Body of pancreas (tissue), 4 donors: ENCODE measurements at regions not wholly inside any gene's neighbourhood (a gene's known extent, or its start where the extent isn't known, plus 50 kb on each side); places are given as distances from the start of the nearest gene placed in this dataset.

Experiments used
- ATAC-seq: fragments of 150-250 bp; one replicate; pipeline ENCODE4 v1.9.1; 2016
- DNase-seq, 4 donors: peaks; one replicate each; pipeline ENCODE4 v3.0.0-alpha.2; 2019
- H3K27ac ChIP-seq, 4 donors: fragments of 200-600 bp; sonication (generic); 1 replicate in 3 of 4; 2 replicates in 1 of 4; pipeline versions ENCODE4 v1.5.1 to v1.6.1; 2016 to 2019; ENCODE audit warnings: mild to moderate bottlenecking in 1 of 4, mixed read lengths in 1 of 4, moderate library complexity in 1 of 4
- H3K27me3 ChIP-seq, 2 donors: fragments of 200-600 bp; sonication (generic); one replicate each; pipeline ENCODE4 v1.6.0; 2016; ENCODE audit warnings: mild to moderate bottlenecking in 1 of 2
- H3K36me3 ChIP-seq, 2 donors: fragments of 200-600 bp; sonication (generic); replicated peaks in 1 of 2; 2 replicates each; pipeline ENCODE4 v1.5.1; 2016; ENCODE audit warnings: low read depth in 2 of 2; ENCODE audit not compliant: insufficient read depth in 1 of 2
- H3K4me1 ChIP-seq: fragments of 200-600 bp; sonication (generic); one replicate; pipeline ENCODE4 v1.6.0; 2016
- H3K4me3 ChIP-seq, 2 donors: fragments of 200-600 bp; sonication (generic); 1 replicate in 1 of 2; 2 replicates in 1 of 2; pipeline ENCODE4 v1.5.1; 2016 to 2019
- H3K9me3 ChIP-seq, 3 donors: fragments of 200-600 bp; sonication (generic); 1 replicate in 2 of 3; 2 replicates in 1 of 3; pipeline ENCODE4 v1.5.1; 2016
- POLR2A ChIP-seq, 3 donors: fragments of 450-650 bp; IDR thresholded peaks; one replicate each; pipeline ENCODE4 v1.6.1; 2016; ENCODE audit warnings: antibody characterized with exemption in 3 of 3, mild to moderate bottlenecking in 2 of 3
- WGBS, 2 donors: methylation state at CpG; one replicate each; pipeline ENCODE4 v1.1.5; 2017; 5-methylcytosine and 5-hydroxymethylcytosine counted together
- intact Hi-C: fragments of 100-400 bp; cut with DNase I; formaldehyde crosslinking; loops from one replicate; pipeline ENCODE4 v1.15.1; 2023
- TF ChIP-seq, protein P1 (sequence below), 7 experiments: fragments of 450-650 bp in 4 of 7; fragments of 200-600 bp in 3 of 7; sonication (generic) in 3 of 7; IDR thresholded peaks; one replicate each; pipeline ENCODE4 v1.5.1; 2016 to 2019; ENCODE audit warnings: antibody characterized with exemption in 7 of 7

DNA sequence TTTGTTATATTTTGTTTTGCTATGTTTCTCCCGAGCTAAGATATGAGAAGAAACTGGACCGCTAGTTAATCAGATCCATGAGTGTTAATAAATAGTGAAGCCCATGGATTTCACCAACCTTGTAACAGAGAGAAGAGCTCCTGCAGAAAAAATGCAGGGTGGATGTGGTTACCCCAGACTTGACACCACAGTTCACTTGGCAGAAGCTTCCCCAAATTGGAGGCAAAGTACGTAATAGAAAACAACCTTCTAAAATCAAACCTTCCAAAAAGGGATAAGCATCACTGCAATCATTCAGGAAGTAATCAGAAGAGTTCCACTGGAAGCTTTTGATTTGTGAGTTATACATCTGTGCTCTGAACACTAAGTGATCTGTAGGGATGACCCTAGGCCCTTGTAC is 267.5 kb downstream of the ACTL7B start:
- TF ChIP-seq, protein P1, sequence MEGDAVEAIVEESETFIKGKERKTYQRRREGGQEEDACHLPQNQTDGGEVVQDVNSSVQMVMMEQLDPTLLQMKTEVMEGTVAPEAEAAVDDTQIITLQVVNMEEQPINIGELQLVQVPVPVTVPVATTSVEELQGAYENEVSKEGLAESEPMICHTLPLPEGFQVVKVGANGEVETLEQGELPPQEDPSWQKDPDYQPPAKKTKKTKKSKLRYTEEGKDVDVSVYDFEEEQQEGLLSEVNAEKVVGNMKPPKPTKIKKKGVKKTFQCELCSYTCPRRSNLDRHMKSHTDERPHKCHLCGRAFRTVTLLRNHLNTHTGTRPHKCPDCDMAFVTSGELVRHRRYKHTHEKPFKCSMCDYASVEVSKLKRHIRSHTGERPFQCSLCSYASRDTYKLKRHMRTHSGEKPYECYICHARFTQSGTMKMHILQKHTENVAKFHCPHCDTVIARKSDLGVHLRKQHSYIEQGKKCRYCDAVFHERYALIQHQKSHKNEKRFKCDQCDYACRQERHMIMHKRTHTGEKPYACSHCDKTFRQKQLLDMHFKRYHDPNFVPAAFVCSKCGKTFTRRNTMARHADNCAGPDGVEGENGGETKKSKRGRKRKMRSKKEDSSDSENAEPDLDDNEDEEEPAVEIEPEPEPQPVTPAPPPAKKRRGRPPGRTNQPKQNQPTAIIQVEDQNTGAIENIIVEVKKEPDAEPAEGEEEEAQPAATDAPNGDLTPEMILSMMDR (IDR thresholded peaks at IDR 0.05), result no peak
- no peak for TF ChIP-seq POLR2A (IDR thresholded peaks at IDR 0.05)
- ATAC-seq (no peak), DNase-seq (no peak)
- no peaks in the 10 kb centered on the region for H3K27me3 ChIP-seq
- no peak overlapping the region for H3K4me3 ChIP-seq
- intact Hi-C loops, result no loop called here
- no peak overlapping the region for H3K27ac ChIP-seq
- no peaks in the 10 kb centered on the region for H3K4me1 ChIP-seq
- WGBS, 2 donors, result 66 to 78% methylated on average over 3 of the region's 3 CpGs
- no peaks in the 10 kb centered on the region for H3K9me3 ChIP-seq
- no peaks in the 10 kb centered on the region for H3K36me3 ChIP-seq

DNA sequence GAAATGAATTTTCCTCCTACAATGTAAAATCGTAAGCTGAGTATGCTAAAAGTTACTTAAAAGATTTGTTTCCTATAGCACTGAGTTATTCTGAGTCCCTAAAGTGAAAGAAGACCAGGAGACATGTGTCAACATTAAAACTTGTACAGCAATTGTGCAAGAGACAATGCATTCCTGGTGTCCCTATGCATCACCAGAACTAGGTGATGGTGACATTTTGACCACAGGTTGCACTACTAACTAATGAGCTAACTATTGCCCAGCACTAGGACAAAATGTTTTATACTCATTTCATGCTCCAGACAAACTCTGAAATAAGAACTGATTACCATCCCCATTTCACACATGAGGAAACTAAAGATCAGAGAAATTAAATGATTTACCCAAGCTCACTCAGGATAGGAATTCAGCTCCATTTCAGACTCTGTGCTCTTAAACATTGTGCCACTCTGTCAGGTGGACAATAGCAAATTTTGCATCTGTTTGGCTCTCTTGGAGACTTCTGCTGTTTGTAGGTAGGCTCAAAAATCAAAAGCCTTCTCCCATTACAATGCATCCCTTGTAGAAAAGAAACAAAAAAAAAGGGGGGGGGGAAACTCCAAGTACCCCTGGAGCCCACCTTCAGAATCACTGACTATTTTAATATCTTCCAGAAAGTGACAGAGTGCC is 269.2 kb downstream of the ACTL7B start:
- Histone ChIP-seq H3K9me3 (no peaks in the 10 kb centered on the region), H3K4me3 (no peak overlapping the region), H3K27me3 (no peaks in the 10 kb centered on the region), H3K27ac (no peak overlapping the region), H3K4me1 (no peaks in the 10 kb centered on the region), H3K36me3 (no peaks in the 10 kb centered on the region)
- intact Hi-C loops, result no loop called here
- TF ChIP-seq POLR2A (IDR thresholded peaks at IDR 0.05), result no peak
- TF ChIP-seq, protein P1 (IDR thresholded peaks at IDR 0.05), result no peak
- DNase-seq (no peak), ATAC-seq (no peak)
- WGBS, 2 donors, result 61 to 85% methylated on average over 1 of the region's 1 CpG

DNA sequence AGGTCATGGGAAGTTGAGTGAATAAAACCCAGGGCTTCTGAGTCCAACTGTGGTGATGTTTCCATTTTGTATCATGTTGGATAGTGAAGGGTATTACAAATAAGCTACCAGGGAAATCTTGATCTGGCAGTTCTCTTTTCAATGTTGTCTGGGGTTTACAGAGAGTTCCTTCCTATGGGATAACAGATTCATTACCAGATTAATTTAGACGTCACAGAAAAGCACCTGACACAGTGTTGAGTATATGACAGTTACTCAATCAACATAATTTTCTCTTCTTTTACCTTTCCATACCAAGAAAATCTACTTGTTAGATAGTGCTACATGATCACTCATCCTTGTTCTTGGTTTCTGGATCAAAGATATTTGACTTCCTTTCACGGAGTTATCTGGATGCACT is 270.9 kb downstream of the ACTL7B start:
- Histone ChIP-seq H3K27ac (no peak overlapping the region), H3K9me3 (no peaks in the 10 kb centered on the region), H3K4me3 (no peak overlapping the region), H3K27me3 (no peaks in the 10 kb centered on the region), H3K4me1 (no peaks in the 10 kb centered on the region), H3K36me3 (no peaks in the 10 kb centered on the region)
- intact Hi-C loops, result no loop called here
- TF ChIP-seq, protein P1 (IDR thresholded peaks at IDR 0.05), result no peak
- no peak for TF ChIP-seq POLR2A (IDR thresholded peaks at IDR 0.05)
- DNase-seq, result no peak
- WGBS, 2 donors, result 34 to 43% methylated on average over 2 of the region's 2 CpGs
- ATAC-seq, result no peak

DNA sequence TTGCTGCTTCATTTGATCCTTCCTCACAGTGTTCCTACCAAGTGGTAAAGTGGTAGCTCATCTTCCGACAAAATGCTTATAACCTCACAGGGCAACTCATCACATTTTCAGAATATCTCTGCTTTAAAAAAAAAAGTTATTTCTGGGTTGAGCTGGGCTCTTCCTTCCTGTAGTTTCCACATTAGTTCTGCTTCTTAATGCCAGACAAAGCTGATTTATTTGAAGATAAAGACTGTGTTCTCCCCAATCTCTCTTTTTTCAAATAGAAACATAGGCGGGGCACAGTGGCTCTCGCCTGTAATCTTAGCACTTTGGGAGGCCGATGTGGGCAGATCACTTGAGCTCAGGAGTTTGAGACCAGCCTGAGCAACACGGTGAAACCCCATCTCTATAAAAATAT is 273.1 kb downstream of the ACTL7B start:
- Histone ChIP-seq H3K4me1 (no peaks in the 10 kb centered on the region), H3K27ac (no peak overlapping the region), H3K36me3 (no peaks in the 10 kb centered on the region), H3K27me3 (no peaks in the 10 kb centered on the region), H3K4me3 (no peak overlapping the region), H3K9me3 (no peaks in the 10 kb centered on the region)
- ATAC-seq, result no peak
- 57 to 72% methylated on average over 5 of the region's 5 CpGs for WGBS, 2 donors
- TF ChIP-seq POLR2A (IDR thresholded peaks at IDR 0.05), result no peak
- TF ChIP-seq, protein P1 (IDR thresholded peaks at IDR 0.05), result no peak
- intact Hi-C loops, result no loop called here
- no peak for DNase-seq

DNA sequence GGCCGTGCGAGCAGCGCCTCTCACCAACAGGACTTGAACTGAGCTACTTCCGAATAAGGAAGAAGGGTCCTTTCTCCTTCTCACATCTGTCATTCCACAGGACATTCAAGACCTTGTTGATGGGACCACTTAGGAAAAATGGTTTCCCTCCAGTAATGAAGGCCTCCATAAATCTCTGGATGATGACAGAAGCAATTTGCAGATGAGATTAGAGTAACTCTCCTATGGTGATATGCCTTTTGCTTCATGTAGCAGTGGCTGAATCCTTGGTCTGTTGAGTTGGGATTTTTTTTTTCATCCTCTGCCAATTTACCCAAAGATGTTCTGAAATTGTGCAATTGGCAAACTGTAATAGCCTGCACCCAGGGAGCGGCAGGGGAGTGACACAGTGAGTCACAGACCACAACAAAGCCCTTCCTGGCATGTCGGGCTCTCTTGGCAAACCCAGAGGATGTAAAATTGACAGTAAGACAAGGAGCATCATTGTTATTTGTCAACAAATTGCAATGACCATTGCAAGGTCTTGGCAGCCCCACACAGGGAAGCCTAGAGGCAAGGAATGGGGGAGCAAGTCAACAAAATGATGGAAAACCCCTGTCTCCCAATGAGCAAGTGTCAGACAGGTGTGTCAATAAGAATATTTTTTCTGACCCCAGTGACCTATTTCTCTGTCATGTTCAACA is 275.9 kb downstream of the ACTL7B start:
- DNase-seq, result no peak

More for the DNA sequence above, 275.9 kb downstream of the ACTL7B start:
- no peak for ATAC-seq
- Histone ChIP-seq H3K27me3 (no peaks in the 10 kb centered on the region), H3K9me3 (no peaks in the 10 kb centered on the region), H3K4me3 (no peak overlapping the region), H3K27ac (no peak overlapping the region), H3K36me3 (no peaks in the 10 kb centered on the region), H3K4me1 (no peaks in the 10 kb centered on the region)
- TF ChIP-seq, protein P1 (IDR thresholded peaks at IDR 0.05), result no peak
- TF ChIP-seq POLR2A (IDR thresholded peaks at IDR 0.05), result no peak
- intact Hi-C loops, result no loop called here
- WGBS, 2 donors, result 78 to 91% methylated on average over 6 of the region's 6 CpGs
